Peyer's patch (tissue), 4 donors: ENCODE measurements at regions not wholly inside any gene's neighbourhood (a gene's known extent, or its start where the extent isn't known, plus 50 kb on each side); places are given as distances from the start of the nearest gene placed in this dataset.

Experiments
- DNase-seq, 3 donors: peaks; one replicate each; pipeline ENCODE4 v3.0.0-alpha.2; 2017 to 2019
- H3K27ac ChIP-seq, 4 donors: fragments of 200-600 bp; sonication (generic); one replicate each; pipeline ENCODE4 v1.5.1; 2016 to 2019
- H3K27me3 ChIP-seq, 2 donors: fragments of 200-600 bp; sonication (generic); one replicate each; pipeline ENCODE4 v1.5.1; 2019
- H3K36me3 ChIP-seq, 3 donors: fragments of 200-600 bp; sonication (generic); one replicate each; pipeline ENCODE4 v1.5.1; 2016 to 2019
- H3K4me1 ChIP-seq, 4 donors: fragments of 200-600 bp; sonication (generic); one replicate each; pipeline ENCODE4 v1.5.1; 2016 to 2019
- H3K4me3 ChIP-seq, 4 donors: fragments of 200-600 bp; sonication (generic); 1 replicate in 3 of 4; 2 replicates in 1 of 4; pipeline ENCODE4 v1.5.1; 2016 to 2019; ENCODE audit warnings: mild to moderate bottlenecking in 1 of 4
- H3K9me3 ChIP-seq, 4 donors: fragments of 200-600 bp; sonication (generic); one replicate each; pipeline ENCODE4 v1.5.1; 2016 to 2019; ENCODE audit warnings: mild to moderate bottlenecking in 1 of 4
- POLR2A ChIP-seq, 2 donors: fragments of 450-650 bp; IDR thresholded peaks; one replicate each; pipeline ENCODE4 v1.5.1; 2017; ENCODE audit warnings: antibody characterized with exemption in 2 of 2, mild to moderate bottlenecking in 2 of 2, moderate library complexity in 2 of 2
- TF ChIP-seq, protein P1 (sequence below), 6 experiments: fragments of 450-650 bp in 4 of 6; fragments of 200-600 bp in 2 of 6; sonication (generic) in 1 of 6; IDR thresholded peaks; one replicate each; pipeline ENCODE4 v1.5.1; 2017 to 2019; ENCODE audit warnings: antibody characterized with exemption in 6 of 6, mild to moderate bottlenecking in 3 of 6, moderate library complexity in 1 of 6

DNA sequence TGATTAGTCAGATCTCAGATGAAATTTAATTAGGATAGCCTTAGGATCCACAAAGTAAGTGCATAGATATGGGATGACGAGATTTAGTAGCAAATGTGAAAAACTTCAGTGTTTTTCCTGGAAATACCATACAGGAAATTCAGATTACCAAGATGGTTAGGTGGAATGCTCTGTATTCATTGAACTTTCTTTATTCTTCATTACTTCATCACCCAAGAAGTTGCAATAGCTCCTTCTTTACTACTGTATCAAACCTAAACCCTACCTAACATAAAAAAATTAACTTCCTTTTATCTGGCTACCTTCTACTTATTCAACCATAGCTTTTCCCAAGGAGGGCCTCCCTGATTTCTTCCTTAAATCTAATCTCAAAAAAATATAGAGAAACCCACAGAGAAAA is 100.4 kb downstream of the TTC6 start:
- H3K4me3 ChIP-seq = no peak overlapping the region
- no peak for TF ChIP-seq POLR2A (IDR thresholded peaks at IDR 0.05)
- TF ChIP-seq, protein P1, sequence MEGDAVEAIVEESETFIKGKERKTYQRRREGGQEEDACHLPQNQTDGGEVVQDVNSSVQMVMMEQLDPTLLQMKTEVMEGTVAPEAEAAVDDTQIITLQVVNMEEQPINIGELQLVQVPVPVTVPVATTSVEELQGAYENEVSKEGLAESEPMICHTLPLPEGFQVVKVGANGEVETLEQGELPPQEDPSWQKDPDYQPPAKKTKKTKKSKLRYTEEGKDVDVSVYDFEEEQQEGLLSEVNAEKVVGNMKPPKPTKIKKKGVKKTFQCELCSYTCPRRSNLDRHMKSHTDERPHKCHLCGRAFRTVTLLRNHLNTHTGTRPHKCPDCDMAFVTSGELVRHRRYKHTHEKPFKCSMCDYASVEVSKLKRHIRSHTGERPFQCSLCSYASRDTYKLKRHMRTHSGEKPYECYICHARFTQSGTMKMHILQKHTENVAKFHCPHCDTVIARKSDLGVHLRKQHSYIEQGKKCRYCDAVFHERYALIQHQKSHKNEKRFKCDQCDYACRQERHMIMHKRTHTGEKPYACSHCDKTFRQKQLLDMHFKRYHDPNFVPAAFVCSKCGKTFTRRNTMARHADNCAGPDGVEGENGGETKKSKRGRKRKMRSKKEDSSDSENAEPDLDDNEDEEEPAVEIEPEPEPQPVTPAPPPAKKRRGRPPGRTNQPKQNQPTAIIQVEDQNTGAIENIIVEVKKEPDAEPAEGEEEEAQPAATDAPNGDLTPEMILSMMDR (IDR thresholded peaks at IDR 0.05) = no peak
- no peak overlapping the region for H3K27ac ChIP-seq

DNA sequence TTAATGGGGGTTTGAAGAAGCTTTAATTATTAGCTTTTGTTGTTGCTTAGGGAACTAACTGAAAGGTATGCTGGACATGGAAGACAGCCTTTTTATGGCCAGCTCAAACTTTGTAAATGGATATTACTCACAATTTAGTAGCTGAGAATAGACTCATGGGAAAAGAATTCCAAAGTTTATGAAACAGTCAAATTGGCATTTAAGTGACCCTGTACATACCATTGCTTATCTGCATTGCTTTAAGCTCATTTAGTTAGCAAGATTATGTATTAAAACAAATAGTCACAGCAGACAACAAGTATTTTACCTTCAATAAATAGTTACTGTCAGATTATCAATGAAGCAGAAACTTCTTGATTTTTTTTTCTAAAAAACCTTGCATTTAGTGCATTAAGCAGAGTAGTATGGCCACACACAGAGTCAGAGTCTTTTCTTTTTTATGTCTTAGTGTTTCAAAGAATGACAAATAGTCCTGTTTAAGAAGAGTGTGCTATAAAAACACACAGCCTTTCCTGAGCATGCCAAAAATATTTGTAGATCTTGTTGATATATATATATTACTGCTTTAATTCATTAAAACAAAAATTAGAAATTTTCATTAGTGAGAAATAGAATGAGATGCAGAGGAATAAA is 102.2 kb downstream of the TTC6 start:
- Histone ChIP-seq H3K9me3 (no peaks in the 10 kb centered on the region), H3K27me3 (no peaks in the 10 kb centered on the region), H3K4me1 (peaks cover 0 to 6% (median 0%) of the 10 kb centered on the region in 4 donors), H3K36me3 (no peaks in the 10 kb centered on the region), H3K27ac (no peak overlapping the region), H3K4me3 (no peak overlapping the region)
- no peak for DNase-seq
- no peak for TF ChIP-seq POLR2A (IDR thresholded peaks at IDR 0.05)
- TF ChIP-seq, protein P1 (IDR thresholded peaks at IDR 0.05) = no peak

More for the DNA sequence above, 100.4 kb downstream of the TTC6 start:
- H3K4me1 ChIP-seq = peaks cover 0 to 6% (median 0%) of the 10 kb centered on the region in 4 donors
- no peaks in the 10 kb centered on the region for H3K9me3 ChIP-seq
- H3K27me3 ChIP-seq = no peaks in the 10 kb centered on the region
- DNase-seq = no peak
- H3K36me3 ChIP-seq = no peaks in the 10 kb centered on the region

DNA sequence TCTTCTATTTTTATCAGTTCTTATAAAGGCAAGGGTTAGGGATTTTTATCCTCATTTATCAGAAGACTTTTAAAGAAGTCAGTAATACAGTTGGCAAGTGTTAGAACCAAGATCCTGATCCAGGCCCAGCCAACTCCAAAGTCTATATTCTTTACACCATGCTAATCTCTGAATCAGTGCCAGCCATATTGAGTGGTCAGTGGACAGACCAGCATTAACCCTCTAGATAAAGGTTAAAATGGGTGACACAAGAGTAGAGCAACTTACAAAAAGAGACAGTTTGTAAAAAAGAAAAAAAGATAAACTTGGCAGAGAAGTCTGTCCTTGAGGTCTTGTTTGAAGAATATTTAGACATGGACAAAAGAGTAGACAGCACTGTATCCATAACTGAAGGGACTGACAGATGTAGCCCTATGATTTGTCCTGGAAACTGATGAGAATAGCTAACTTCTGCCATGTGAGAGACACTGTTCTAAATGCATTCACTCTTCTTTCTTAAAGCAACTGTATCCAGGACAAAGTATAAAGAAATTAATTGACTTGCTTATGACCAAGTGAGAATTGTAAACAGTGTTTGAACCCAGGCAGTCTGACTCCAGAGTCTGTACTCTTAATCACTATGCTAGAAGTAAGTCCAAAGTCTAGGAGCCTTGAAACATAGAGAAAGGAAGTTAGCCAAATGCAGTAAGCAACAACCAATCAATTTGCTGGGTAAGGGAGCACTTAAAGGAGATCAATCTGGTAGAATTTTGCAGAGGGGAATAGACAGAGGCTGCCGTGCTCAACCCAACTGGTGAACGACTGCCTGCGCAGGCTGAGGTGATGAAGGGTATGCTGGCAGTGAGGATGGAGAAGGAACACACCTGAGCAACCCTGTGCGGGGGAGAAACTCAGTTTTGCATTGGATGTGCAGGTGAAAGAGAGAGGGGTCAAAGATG is 103.7 kb downstream of the TTC6 start:
- Histone ChIP-seq H3K36me3 (no peaks in the 10 kb centered on the region), H3K27me3 (no peaks in the 10 kb centered on the region), H3K27ac (peak overlapping the region in 1 of 4 donors; percentile 21), H3K4me1 (peaks cover 0 to 6% (median 0%) of the 10 kb centered on the region in 4 donors), H3K4me3 (no peak overlapping the region), H3K9me3 (no peaks in the 10 kb centered on the region)
- TF ChIP-seq, protein P1 (IDR thresholded peaks at IDR 0.05) = no peak
- no peak for TF ChIP-seq POLR2A (IDR thresholded peaks at IDR 0.05)
- no peak for DNase-seq

DNA sequence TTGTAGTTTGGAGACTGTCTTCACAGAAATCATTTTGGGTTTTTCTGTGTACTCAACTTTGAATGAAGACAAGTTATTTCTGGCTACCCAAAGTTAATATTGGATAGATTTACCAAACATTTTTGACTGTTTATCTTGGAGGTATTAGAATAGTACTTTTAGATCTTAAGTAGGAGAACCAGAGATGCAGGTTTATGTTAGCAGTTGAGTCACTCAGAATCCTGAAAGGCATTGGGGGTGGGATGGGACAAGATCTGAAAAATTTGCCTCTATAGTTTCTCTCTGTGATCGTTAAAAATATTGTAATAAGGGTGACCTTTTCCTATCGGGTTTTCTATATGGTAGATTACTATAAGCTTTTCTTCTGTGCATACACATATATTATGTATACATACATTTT is 112.3 kb downstream of the TTC6 start:
- no peak for DNase-seq
- Histone ChIP-seq H3K27ac (no peak overlapping the region), H3K4me3 (no peak overlapping the region), H3K27me3 (no peaks in the 10 kb centered on the region), H3K36me3 (no peaks in the 10 kb centered on the region), H3K9me3 (no peaks in the 10 kb centered on the region), H3K4me1 (no peaks in the 10 kb centered on the region)
- TF ChIP-seq POLR2A (IDR thresholded peaks at IDR 0.05) = no peak
- TF ChIP-seq, protein P1 (IDR thresholded peaks at IDR 0.05) = no peak

DNA sequence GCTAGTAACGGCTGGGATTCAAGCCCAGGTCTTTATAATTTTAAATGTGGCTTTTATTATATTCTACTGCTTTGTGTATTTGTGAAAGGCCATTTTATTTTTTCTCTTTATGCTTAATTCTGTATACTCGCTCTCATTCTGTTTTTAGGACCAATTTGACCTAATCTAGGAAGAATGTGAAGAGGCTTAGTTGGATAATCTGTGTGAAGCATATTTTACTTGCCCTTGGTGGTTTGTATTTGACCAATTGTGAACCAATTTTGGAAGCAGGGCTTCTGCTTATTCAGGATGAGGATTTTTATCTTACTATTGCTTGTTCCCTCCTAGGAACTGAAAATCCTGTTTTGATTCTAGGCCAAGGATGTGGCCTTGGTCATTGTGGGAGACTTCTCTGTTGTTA is 113.1 kb downstream of the TTC6 start:
- H3K27ac ChIP-seq = no peak overlapping the region
- H3K27me3 ChIP-seq = no peaks in the 10 kb centered on the region
- H3K4me3 ChIP-seq = no peak overlapping the region
- no peaks in the 10 kb centered on the region for H3K4me1 ChIP-seq
- no peaks in the 10 kb centered on the region for H3K36me3 ChIP-seq
- TF ChIP-seq, protein P1 (IDR thresholded peaks at IDR 0.05) = no peak
- no peak for TF ChIP-seq POLR2A (IDR thresholded peaks at IDR 0.05)
- H3K9me3 ChIP-seq = no peaks in the 10 kb centered on the region
- DNase-seq = no peak
